PFSK-1 (cell line): ENCODE measurements at regions not wholly inside any gene's neighbourhood (a gene's known extent, or its start where the extent isn't known, plus 50 kb on each side); places are given as distances from the start of the nearest gene placed in this dataset.

Source experiments
- POLR2AphosphoS5 ChIP-seq: IDR thresholded peaks from 2 replicates; pipeline ENCODE4 v1.6.1; 2012; ENCODE audit warnings: low read depth, mild to moderate bottlenecking, control low read depth, low read length, moderate library complexity
- TAF1 ChIP-seq: IDR thresholded peaks from 2 replicates; pipeline ENCODE4 v1.6.1; 2012; ENCODE audit warnings: low read length, control low read depth, borderline replicate concordance; ENCODE audit not compliant: insufficient read depth

DNA sequence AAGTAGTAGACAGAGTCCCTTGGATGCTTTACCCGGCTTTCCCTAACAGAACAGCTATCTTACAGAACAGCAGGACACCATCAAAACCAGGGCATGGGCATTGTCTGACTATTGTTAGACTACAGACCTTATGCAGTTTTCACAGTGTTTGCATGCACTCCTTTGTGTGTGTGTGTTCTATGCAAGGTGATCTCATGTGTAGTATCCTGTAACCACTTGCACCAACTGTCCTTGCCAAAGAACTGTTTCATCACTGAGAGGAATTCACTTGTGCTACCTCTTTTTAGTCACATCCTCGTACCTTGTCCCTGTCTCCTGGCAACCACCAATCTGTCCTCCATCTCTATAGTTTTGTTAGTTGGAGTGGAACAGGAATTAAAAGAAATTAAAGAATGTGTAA is 183.6 kb upstream of the PZP start:
- TF ChIP-seq TAF1 (no peak), POLR2AphosphoS5 (no peak)
